HG02759 (cell line): ENCODE measurements at regions not wholly inside any gene's neighbourhood (a gene's known extent, or its start where the extent isn't known, plus 50 kb on each side); places are given as distances from the start of the nearest gene placed in this dataset.
"Not testable (repeated sequence)": the region's sequence is repeated elsewhere in the genome, so short reads cannot be mapped to it uniquely, and the experiment has no call there.

Experiments used
- ATAC-seq: cut with Tn5 transposase; IDR thresholded peaks from one replicate; pipeline ENCODE4 v1.9.1; 2021; ENCODE audit warnings: mild to moderate bottlenecking, moderate library complexity; ENCODE audit not compliant: unreplicated experiment

GRCh38 chrX:7409866-7410265, 261.9 kb upstream of the PUDP start:
- no peak for ATAC-seq

DNA sequence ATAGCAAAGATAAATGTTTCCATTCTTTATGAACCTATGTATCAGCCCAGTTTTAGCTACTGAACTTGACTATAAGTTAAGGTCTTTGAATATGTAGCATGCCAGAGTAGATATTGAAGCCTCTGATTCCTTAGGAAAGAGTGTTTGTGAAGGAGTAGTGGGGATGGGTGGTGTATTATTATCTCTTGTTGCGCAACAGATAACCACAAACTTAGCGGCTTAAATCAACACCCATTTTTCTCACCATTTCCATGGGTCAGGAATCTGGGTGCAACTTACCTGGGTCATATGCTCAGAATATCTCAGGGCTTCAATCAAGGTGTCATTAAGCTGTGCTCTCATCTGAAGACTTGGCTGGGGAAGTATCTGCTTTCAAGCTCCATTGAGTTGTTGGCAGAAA, 251.4 kb upstream of the PUDP start:
- no peak for ATAC-seq

DNA sequence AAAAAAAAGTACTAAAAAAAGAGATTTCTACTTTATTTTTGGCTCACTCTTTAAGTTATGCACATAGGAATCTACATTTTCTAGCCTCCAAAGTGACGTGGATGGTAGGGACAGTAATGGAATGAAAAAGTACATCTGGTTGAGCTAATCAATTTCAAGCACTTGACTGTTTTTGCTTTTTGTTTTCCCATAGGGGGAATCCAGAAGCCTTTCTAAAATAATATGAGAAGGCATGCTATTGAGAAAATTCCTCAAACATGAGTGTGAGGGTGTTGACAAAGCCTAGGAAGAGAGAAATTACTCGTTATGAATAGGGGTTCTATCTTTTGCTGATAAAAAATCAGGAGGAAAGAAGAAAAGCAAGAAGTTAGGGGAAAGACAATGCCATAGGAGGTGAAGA, 242.5 kb upstream of the PUDP start:
- ATAC-seq, result no peak

DNA sequence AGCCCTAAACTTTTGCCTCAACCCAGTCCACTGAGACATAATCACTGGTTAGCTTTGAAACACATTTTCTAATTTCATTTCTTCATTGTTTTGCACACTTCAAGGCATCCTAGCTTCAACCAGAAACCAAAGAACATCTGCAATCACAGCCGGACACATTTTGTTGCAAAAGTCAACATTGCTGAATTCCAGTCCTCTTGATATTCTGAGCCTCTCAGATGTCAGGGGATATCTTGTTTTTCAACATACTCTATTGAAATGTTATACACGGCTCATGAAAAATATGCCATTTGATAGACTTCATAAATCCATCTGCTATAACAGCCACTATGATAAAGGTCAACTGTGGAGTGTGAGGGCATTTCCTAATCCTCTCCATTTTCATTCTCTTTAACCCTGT, 241.6 kb upstream of the PUDP start:
- no peak for ATAC-seq

DNA sequence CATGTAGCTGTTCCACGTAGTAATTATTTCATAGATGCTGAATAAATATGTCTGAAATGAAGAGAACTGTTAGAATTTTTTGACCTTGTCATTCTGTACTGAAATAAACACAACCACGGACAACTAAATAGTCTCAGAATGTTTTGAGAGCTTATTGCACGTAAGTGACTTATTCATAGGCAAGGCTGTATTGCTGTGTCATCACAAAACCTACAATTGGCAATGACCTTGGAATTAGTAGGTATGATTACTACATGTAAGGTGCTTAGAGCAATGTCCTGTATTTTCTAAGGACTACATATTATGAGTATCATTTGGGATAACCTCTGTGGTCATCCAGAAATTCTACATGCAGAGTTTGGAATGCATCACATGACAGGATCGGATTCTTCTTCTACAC, 237.2 kb upstream of the PUDP start:
- ATAC-seq, result no peak

DNA sequence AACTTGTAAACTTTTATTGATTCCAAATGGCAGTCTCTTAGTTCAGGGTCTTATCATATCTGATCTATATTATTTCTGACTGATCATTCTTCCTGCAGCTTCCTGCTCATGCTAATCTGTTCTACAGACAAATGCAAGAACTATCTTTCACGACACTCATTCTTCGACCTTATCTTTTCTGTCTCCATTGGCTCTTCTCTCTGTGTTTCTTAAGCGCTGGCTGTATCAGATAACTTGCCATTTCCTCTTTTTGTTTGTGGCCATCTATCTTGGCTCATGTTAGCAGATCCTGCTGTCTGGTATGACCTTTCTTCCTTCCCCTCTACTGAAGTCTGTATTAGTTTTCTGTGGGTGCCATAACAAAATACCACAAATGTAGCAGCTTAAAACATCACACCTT, 230.5 kb upstream of the PUDP start:
- no peak for ATAC-seq

DNA sequence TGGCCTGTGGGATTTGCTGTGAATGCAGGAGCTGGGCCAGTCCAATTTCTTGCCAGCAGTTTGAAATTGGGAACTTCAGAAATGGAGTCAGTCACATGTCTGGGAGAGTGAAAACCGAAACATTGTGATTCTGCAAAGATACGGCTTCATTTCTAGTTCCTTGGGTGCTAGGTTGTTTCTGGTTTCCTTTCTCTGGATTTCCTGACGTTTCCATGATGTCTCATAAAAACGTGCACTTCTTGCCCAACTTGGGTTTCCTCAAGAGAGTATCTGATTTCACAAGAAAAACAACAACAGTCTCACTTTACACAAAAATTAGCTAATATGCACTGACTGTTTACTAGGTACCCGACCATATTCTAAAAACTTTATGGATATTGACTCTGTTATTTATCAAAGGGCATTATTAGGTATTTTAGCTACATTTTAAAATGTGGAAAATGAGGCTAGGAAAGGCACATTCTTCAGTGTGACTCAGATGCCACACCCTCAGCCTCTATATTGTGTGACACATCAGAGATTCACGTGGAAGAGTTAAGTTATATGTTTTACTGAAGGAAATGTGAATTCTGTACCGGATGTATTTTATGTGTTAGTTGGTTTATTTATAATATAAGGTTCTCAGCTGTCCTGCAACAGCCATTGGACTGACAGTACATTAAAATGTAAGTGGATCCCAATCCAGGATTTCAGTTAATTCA, 225.0 kb upstream of the PUDP start:
- no peak for ATAC-seq

DNA sequence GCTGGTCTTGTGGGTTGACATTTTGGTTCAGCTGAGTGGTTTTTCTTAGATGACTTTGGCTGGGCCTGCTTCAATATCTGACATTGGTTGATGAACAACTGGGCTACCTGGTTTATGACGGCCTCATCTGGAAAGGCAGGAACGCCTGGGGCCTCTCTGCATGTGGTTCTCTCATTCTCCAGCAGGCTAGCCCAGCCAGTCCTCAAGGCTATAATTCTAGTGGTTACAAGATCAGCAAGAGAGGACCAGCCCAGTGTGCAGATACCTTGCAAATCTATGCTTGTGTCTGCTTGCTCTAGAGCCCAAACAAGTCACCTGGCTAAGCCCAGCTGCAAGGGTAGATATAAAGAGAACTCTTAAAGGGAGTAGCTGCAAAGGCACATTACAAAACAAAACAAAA, 214.2 kb upstream of the PUDP start:
- no peak for ATAC-seq

- ATAC-seq, result no peak
These were observed 204.0 kb upstream of the PUDP start for GRCh38 chrX:7351926-7352325.

- no peak for ATAC-seq
These were observed 199.5 kb upstream of the PUDP start for GRCh38 chrX:7347465-7347864.

DNA sequence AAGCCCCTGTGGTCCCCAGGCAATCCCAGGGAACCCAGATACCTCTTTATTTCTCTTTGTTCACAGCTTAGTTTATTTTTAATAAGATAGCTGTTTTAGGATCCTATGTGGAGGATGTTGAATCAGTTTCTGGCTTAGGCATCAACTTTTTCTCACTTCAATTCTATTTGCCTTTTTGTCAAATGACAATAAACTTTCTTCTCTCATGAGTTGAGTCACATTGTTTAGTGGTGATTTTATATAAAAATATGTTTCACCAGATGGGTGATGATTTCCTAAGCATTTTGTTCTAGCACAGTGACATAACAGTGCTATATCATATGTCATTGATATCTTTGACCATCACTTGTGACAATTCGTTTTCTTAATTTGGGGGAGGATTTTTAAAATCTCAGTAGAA, 198.1 kb upstream of the PUDP start:
- ATAC-seq, result no peak

DNA sequence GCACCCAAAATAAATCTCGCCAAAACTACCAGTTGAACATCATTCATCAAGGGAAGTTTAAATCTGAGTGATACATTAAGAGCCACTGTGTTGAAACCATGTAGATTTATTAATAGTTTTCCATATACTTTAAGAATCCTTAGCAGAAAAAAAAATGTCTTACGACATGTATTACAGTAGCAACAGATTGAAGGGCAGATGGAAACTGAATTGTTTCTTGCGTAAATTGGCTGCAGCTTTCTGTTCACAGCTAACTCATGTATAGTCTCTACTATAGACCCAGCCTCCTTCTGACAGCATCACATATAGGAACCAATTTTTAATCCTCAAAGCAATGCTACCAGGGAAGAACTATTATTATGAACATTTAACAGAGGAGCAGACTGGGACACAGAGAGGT, 195.2 kb upstream of the PUDP start:
- ATAC-seq, result no peak

DNA sequence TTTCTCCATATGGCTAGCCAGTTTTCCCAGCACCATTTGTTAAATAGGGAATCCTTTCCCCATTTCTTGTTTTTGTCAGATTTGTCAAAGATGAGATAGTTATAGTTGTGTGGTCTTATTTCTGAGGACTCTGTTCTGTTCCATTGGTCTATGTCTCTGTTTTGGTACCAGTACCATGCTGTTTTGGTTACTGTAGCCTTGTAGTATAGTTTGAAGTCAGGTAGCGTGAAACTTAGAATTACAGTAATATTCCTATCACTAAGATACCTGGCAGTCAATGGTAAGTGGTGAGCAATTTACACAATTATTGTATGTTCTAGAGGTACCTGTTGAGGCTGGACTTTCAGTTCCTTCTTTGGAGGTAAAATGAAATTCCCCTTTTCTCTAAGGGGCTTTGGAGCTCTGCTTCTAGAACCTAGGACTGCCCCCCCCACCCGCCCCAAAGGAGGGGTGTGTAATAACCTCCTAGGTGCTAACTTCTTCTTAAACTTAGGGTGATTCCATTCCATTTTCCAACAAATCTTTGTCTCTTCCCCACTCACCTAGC, 187.9 kb upstream of the PUDP start:
- ATAC-seq, result not testable (repeated sequence)

DNA sequence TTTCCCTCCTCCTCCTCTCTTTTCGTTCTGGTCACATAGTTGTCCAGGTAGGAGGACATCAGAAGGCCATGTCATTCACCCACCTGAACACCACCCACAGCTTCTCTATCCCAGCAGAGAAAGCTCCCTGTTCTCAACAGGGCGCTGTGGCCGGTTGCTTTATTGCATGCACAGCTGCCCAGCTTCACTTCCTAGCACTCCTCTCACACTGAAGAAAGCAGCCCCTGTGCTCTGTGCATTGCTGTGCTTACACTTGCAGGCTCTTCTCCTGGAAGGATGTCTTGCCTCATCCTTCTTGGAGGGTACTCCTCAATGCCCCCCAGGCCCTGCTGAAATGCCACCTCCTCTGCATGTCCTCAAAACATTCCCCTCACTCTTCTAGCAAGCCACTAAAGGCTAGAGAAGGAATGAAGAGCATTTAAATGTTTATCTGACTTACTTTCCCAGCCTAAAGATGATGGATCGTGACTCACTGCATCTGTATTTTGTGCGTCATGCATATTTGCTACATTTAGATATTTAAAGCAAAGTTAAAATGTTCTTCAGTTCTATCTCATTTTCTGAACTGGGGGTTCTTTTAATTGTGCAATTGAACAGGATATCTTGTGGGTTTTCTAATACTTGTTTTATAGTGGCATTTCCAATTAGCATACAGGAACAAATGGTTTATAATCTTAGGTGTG, 186.4 kb upstream of the PUDP start:
- ATAC-seq, result no peak

GRCh38 chrX:7330971-7331746, 183.2 kb upstream of the PUDP start:
- no peak for ATAC-seq

- ATAC-seq, result no peak
These were observed 182.6 kb upstream of the PUDP start for GRCh38 chrX:7330556-7330955.

DNA sequence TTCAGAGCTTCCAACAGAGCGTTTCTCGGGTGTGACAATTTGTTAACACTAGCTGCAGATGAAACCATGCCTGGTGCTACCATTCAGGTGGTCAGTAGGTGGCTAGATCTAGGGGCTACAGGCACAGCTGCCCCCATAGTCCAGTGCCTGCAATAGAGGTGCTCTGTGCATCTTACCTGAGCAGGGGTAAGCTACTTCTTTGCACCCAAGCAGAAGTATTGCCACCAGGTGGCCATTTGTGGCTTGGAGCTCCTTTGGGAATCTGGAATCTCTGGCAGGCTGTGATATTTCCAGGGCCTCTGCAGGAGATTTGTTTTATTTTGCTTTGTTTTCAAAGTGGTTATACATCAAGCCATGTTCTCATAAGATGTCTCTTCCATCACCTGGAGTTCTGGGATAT, 170.7 kb upstream of the PUDP start:
- ATAC-seq, result no peak

- no peak for ATAC-seq
These were observed 170.3 kb upstream of the PUDP start for GRCh38 chrX:7318241-7318640.

- no peak for ATAC-seq
These were observed 168.9 kb upstream of the PUDP start for GRCh38 chrX:7316887-7317286.

- no peak for ATAC-seq
These were observed 168.3 kb upstream of the PUDP start for GRCh38 chrX:7316280-7316679.

GRCh38 chrX:7314425-7314824, 166.5 kb upstream of the PUDP start:
- ATAC-seq, result no peak

DNA sequence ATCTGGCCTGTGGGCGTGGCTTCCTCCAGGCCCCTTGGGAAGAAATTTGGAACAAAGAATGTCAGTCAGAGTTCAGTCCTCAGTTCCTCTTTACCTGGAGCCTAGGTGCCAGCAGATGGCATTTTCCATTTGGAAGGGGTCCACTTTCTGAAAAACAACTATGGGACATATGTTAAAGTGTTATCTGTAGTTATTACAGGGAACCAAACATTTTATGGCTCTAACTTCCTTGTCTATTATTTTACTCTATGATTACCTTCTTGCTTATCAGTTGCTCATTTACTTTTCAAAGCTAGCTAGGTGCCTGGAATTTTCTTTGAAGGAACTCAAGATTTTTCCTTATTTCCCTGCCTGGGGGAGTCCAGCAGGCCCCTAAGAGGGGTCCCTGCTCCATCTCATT, 159.8 kb upstream of the PUDP start:
- ATAC-seq, result no peak
